Activated CD4-positive, alpha-beta T cell treated with anti-CD3 and anti-CD28 coated beads, Interleukin-2, amount 50 U/mL, for 24 hours (primary cell): ENCODE measurements at regions not wholly inside any gene's neighbourhood (a gene's known extent, or its start where the extent isn't known, plus 50 kb on each side); places are given as distances from the start of the nearest gene placed in this dataset.
"Not testable (repeated sequence)": the region's sequence is repeated elsewhere in the genome, so short reads cannot be mapped to it uniquely, and the experiment has no call there.

Experiments used
- DNase-seq, 2 donors: peaks; one replicate each; pipeline ENCODE4 v3.0.0-alpha.2; 2020; ENCODE audit warnings: low read depth in 1 of 2, low spot score in 1 of 2

- no peak for DNase-seq
These were observed 300.5 kb downstream of the SUCLG1 start for GRCh38 chr2:84158605-84159004.

GRCh38 chr2:84152462-84152861 is 306.6 kb downstream of the SUCLG1 start:
- DNase-seq, result no peak

GRCh38 chr2:84144345-84144744 is 314.7 kb downstream of the SUCLG1 start:
- no peak for DNase-seq

- DNase-seq, result no peak
These were observed 322.0 kb downstream of the SUCLG1 start for GRCh38 chr2:84137034-84137433.

- DNase-seq, result no peak
These were observed 326.7 kb downstream of the SUCLG1 start for GRCh38 chr2:84132370-84132769.

GRCh38 chr2:84131278-84131830 is 327.7 kb downstream of the SUCLG1 start:
- no peak for DNase-seq

- DNase-seq, result no peak
These were observed 330.1 kb downstream of the SUCLG1 start for GRCh38 chr2:84129018-84129417.

- not testable (repeated sequence) for DNase-seq
These were observed 331.3 kb downstream of the SUCLG1 start for GRCh38 chr2:84127812-84128211.

- DNase-seq, result no peak
These were observed 332.6 kb downstream of the SUCLG1 start for GRCh38 chr2:84126530-84126929.

GRCh38 chr2:84126084-84126483 is 333.0 kb downstream of the SUCLG1 start:
- no peak for DNase-seq

- no peak for DNase-seq
These were observed 342.9 kb downstream of the SUCLG1 start for GRCh38 chr2:84116143-84116542.

- no peak for DNase-seq
These were observed 343.8 kb downstream of the SUCLG1 start for GRCh38 chr2:84115173-84115857.

- not testable (repeated sequence) for DNase-seq
These were observed 355.1 kb downstream of the SUCLG1 start for GRCh38 chr2:84103816-84104527.

- no peak for DNase-seq
These were observed 356.8 kb downstream of the SUCLG1 start for GRCh38 chr2:84102274-84102673.

- DNase-seq, result no peak
These were observed 370.4 kb downstream of the SUCLG1 start for GRCh38 chr2:84088656-84089055.

GRCh38 chr2:84085562-84085961 is 373.5 kb downstream of the SUCLG1 start:
- DNase-seq, result no peak

GRCh38 chr2:84084856-84085255 is 374.2 kb downstream of the SUCLG1 start:
- no peak for DNase-seq

GRCh38 chr2:84083984-84084383 is 375.1 kb downstream of the SUCLG1 start:
- no peak for DNase-seq

GRCh38 chr2:84078471-84078870 is 380.6 kb downstream of the SUCLG1 start:
- no peak for DNase-seq

- DNase-seq, result no peak
These were observed 381.6 kb downstream of the SUCLG1 start for GRCh38 chr2:84077496-84077895.

GRCh38 chr2:84071050-84071449 is 388.0 kb downstream of the SUCLG1 start:
- no peak for DNase-seq

GRCh38 chr2:84065857-84066256 is 393.2 kb downstream of the SUCLG1 start:
- no peak for DNase-seq
